Adipocyte (in vitro differentiated cells): ENCODE measurements at regions not wholly inside any gene's neighbourhood (a gene's known extent, or its start where the extent isn't known, plus 50 kb on each side); places are given as distances from the start of the nearest gene placed in this dataset.
"Not testable (repeated sequence)": the region's sequence is repeated elsewhere in the genome, so short reads cannot be mapped to it uniquely, and the experiment has no call there.

ENCODE experiments used
- DNase-seq: peaks from one replicate; pipeline ENCODE4 v3.0.0-alpha.2; 2015; ENCODE audit warnings: low read depth
- H3K27me3 ChIP-seq: replicated peaks from 2 replicates; pipeline ENCODE4 v1.7.0; 2013; ENCODE audit warnings: mild to moderate bottlenecking, low read length, moderate library complexity; ENCODE audit not compliant: control insufficient read depth, insufficient read depth
- H3K36me3 ChIP-seq: 2 replicates; pipeline ENCODE4 v1.7.0; 2013; ENCODE audit warnings: low read length, mild to moderate bottlenecking, moderate library complexity; ENCODE audit not compliant: control insufficient read depth, insufficient read depth, severe bottlenecking
- H3K4me1 ChIP-seq: 2 replicates; pipeline ENCODE4 v1.7.0; 2013; ENCODE audit warnings: mild to moderate bottlenecking, low read length, moderate library complexity; ENCODE audit not compliant: control insufficient read depth, insufficient read depth
- H3K4me3 ChIP-seq: 2 replicates; pipeline ENCODE4 v1.7.0; 2013; ENCODE audit warnings: mild to moderate bottlenecking, low read length, moderate library complexity
- H3K9ac ChIP-seq: 2 replicates; pipeline ENCODE4 v1.7.0; 2013; ENCODE audit warnings: mild to moderate bottlenecking, low read length, moderate library complexity
- H3K9me3 ChIP-seq: 2 replicates; pipeline ENCODE4 v1.7.0; 2013; ENCODE audit warnings: mild to moderate bottlenecking, low read length, moderate library complexity; ENCODE audit not compliant: control insufficient read depth

GRCh38 chr5:99368726-99369125, 439.9 kb upstream of the CHD1 start:
- no peaks in the 10 kb centered on the region for H3K9me3 ChIP-seq
- no peaks in the 10 kb centered on the region for H3K36me3 ChIP-seq
- no peak overlapping the region for H3K4me3 ChIP-seq
- no peaks in the 10 kb centered on the region for H3K4me1 ChIP-seq
- no peak for DNase-seq
- no peak overlapping the region for H3K9ac ChIP-seq
- no peaks in the 10 kb centered on the region for H3K27me3 ChIP-seq

- peaks cover 4% of the 10 kb centered on the region for H3K9me3 ChIP-seq
- H3K9ac ChIP-seq: no peak overlapping the region
- no peaks in the 10 kb centered on the region for H3K4me1 ChIP-seq
- H3K4me3 ChIP-seq: no peak overlapping the region
- H3K36me3 ChIP-seq: no peaks in the 10 kb centered on the region
- H3K27me3 ChIP-seq: no peaks in the 10 kb centered on the region
- no peak for DNase-seq
Observed at GRCh38 chr5:99355881-99356280, 427.1 kb upstream of the CHD1 start.

- H3K36me3 ChIP-seq: no peaks in the 10 kb centered on the region
- H3K4me3 ChIP-seq: no peak overlapping the region
- peaks cover 4% of the 10 kb centered on the region for H3K9me3 ChIP-seq
- no peaks in the 10 kb centered on the region for H3K4me1 ChIP-seq
- no peak overlapping the region for H3K9ac ChIP-seq
- no peaks in the 10 kb centered on the region for H3K27me3 ChIP-seq
- DNase-seq: no peak
Observed at GRCh38 chr5:99349787-99350186, 421.0 kb upstream of the CHD1 start.

GRCh38 chr5:99348597-99348996, 419.8 kb upstream of the CHD1 start:
- H3K27me3 ChIP-seq: no peaks in the 10 kb centered on the region
- H3K9me3 ChIP-seq: peaks cover 2% of the 10 kb centered on the region
- no peaks in the 10 kb centered on the region for H3K36me3 ChIP-seq
- DNase-seq: no peak
- H3K4me3 ChIP-seq: no peak overlapping the region
- H3K4me1 ChIP-seq: no peaks in the 10 kb centered on the region
- H3K9ac ChIP-seq: no peak overlapping the region

- not testable (repeated sequence) for H3K27me3 ChIP-seq, H3K9me3 ChIP-seq, H3K36me3 ChIP-seq, H3K4me3 ChIP-seq, H3K4me1 ChIP-seq, DNase-seq, H3K9ac ChIP-seq
Observed at GRCh38 chr5:99339758-99340157, 411.0 kb upstream of the CHD1 start.

GRCh38 chr5:99334936-99335335, 406.1 kb upstream of the CHD1 start:
- H3K27me3 ChIP-seq: no peaks in the 10 kb centered on the region
- H3K4me1 ChIP-seq: no peaks in the 10 kb centered on the region
- no peak for DNase-seq
- H3K9ac ChIP-seq: no peak overlapping the region
- no peaks in the 10 kb centered on the region for H3K9me3 ChIP-seq
- H3K4me3 ChIP-seq: no peak overlapping the region
- no peaks in the 10 kb centered on the region for H3K36me3 ChIP-seq

- Histone ChIP-seq H3K27me3 (no peaks in the 10 kb centered on the region), H3K4me1 (no peaks in the 10 kb centered on the region), H3K9ac (no peak overlapping the region), H3K9me3 (no peaks in the 10 kb centered on the region), H3K4me3 (no peak overlapping the region), H3K36me3 (no peaks in the 10 kb centered on the region)
- no peak for DNase-seq
Observed at GRCh38 chr5:99331061-99331460, 402.3 kb upstream of the CHD1 start.

GRCh38 chr5:99320436-99320835, 391.6 kb upstream of the CHD1 start:
- Histone ChIP-seq H3K27me3 (no peaks in the 10 kb centered on the region), H3K4me3 (no peak overlapping the region), H3K9me3 (no peaks in the 10 kb centered on the region), H3K4me1 (no peaks in the 10 kb centered on the region), H3K9ac (no peak overlapping the region), H3K36me3 (no peaks in the 10 kb centered on the region)
- DNase-seq: no peak

GRCh38 chr5:99317136-99317535, 388.3 kb upstream of the CHD1 start:
- no peak for DNase-seq
- H3K4me1 ChIP-seq: no peaks in the 10 kb centered on the region
- H3K27me3 ChIP-seq: no peaks in the 10 kb centered on the region
- H3K9ac ChIP-seq: no peak overlapping the region
- no peaks in the 10 kb centered on the region for H3K36me3 ChIP-seq
- no peak overlapping the region for H3K4me3 ChIP-seq
- H3K9me3 ChIP-seq: no peaks in the 10 kb centered on the region

GRCh38 chr5:99316484-99316883, 387.7 kb upstream of the CHD1 start:
- Histone ChIP-seq H3K27me3 (no peaks in the 10 kb centered on the region), H3K4me1 (no peaks in the 10 kb centered on the region), H3K36me3 (no peaks in the 10 kb centered on the region), H3K9me3 (no peaks in the 10 kb centered on the region), H3K4me3 (no peak overlapping the region), H3K9ac (no peak overlapping the region)
- no peak for DNase-seq

GRCh38 chr5:99315413-99316183, 386.8 kb upstream of the CHD1 start:
- no peaks in the 10 kb centered on the region for H3K4me1 ChIP-seq
- no peaks in the 10 kb centered on the region for H3K9me3 ChIP-seq
- H3K4me3 ChIP-seq: no peak overlapping the region
- no peak overlapping the region for H3K9ac ChIP-seq
- H3K27me3 ChIP-seq: no peaks in the 10 kb centered on the region
- DNase-seq: no peak
- no peaks in the 10 kb centered on the region for H3K36me3 ChIP-seq

GRCh38 chr5:99314721-99315120, 385.9 kb upstream of the CHD1 start:
- Histone ChIP-seq H3K9ac (no peak overlapping the region), H3K4me1 (no peaks in the 10 kb centered on the region), H3K36me3 (no peaks in the 10 kb centered on the region), H3K9me3 (no peaks in the 10 kb centered on the region), H3K4me3 (no peak overlapping the region), H3K27me3 (no peaks in the 10 kb centered on the region)
- DNase-seq: no peak
